IMR-90 (cell line): ENCODE measurements at regions not wholly inside any gene's neighbourhood (a gene's known extent, or its start where the extent isn't known, plus 50 kb on each side); places are given as distances from the start of the nearest gene placed in this dataset.

Experiments
- ATAC-seq: fragments of 200-7000 bp; cut with Tn5 transposase; 2 replicates; pipeline ENCODE4 v1.9.1; 2020; ENCODE audit warnings: low read depth, mild to moderate bottlenecking, moderate library complexity
- BruUV-seq: library from RNA; stranded (reverse); fragments of 400-500 nt; replicated peaks from 2 replicates; lab custom pipeline; 2021; lab: Mats Ljungman, UMichigan
- CTCF ChIA-PET: fragments of 300-600 bp; formaldehyde crosslinking; extraction: SDS; loops from one replicate; lab custom pipeline; 2021; ENCODE audit warnings: antibody characterized with exemption; lab: Yijun Ruan, JAX
- POLR2A ChIA-PET: fragments of 300-600 bp; sonication (Branson Sonifier 250); formaldehyde crosslinking; loops from one replicate; lab custom pipeline; 2022; ENCODE audit warnings: antibody characterized with exemption; ENCODE audit not compliant: unreplicated experiment; lab: Charles Lee
- DNase-seq: peaks from one replicate; pipeline ENCODE4 v3.0.0; 2013
- H2AFZ ChIP-seq: replicated peaks from 2 replicates; pipeline ENCODE3; 2013; ENCODE audit warnings: low read length, mild to moderate bottlenecking; ENCODE audit not compliant: poor library complexity
- H2AK5ac ChIP-seq: 2 replicates; pipeline ENCODE4 v1.6.1; 2013; ENCODE audit warnings: low read depth, low read length, inconsistent platforms
- H2AK9ac ChIP-seq: replicated peaks from 2 replicates; pipeline ENCODE3; 2013; ENCODE audit warnings: mild to moderate bottlenecking, low read depth, low read length, moderate library complexity; ENCODE audit not compliant: poor library complexity
- H2BK120ac ChIP-seq: 2 replicates; pipeline ENCODE4 v1.6.1; 2013; ENCODE audit warnings: low read depth, low read length, inconsistent platforms
- H2BK15ac ChIP-seq: 3 replicates; pipeline ENCODE4 v1.6.1; 2013; ENCODE audit warnings: low read depth, low read length, inconsistent platforms
- H2BK20ac ChIP-seq: 2 replicates; pipeline ENCODE4 v1.6.1; 2013; ENCODE audit warnings: low read depth, mild to moderate bottlenecking, inconsistent platforms, low read length, moderate library complexity
- H2BK5ac ChIP-seq: 2 replicates; pipeline ENCODE4 v1.6.1; 2013; ENCODE audit warnings: mild to moderate bottlenecking, low read depth, low read length, inconsistent platforms; ENCODE audit not compliant: poor library complexity, severe bottlenecking
- H3K14ac ChIP-seq: replicated peaks from 2 replicates; pipeline ENCODE4 v1.6.1; 2013; ENCODE audit warnings: low read depth, low read length, inconsistent platforms
- H3K18ac ChIP-seq: 2 replicates; pipeline ENCODE4 v1.6.1; 2013; ENCODE audit warnings: low read depth, low read length, control low read depth
- H3K23ac ChIP-seq: 2 replicates; pipeline ENCODE4 v1.6.1; 2013; ENCODE audit warnings: low read depth, low read length, inconsistent platforms
- H3K27ac ChIP-seq: 2 replicates; pipeline ENCODE4 v1.5.1; 2013; ENCODE audit warnings: mild to moderate bottlenecking, control low read depth, low read length; ENCODE audit not compliant: insufficient read depth
- H3K27me3 ChIP-seq: 2 replicates; pipeline ENCODE4 v1.6.1; 2013; ENCODE audit warnings: low read length; ENCODE audit not compliant: control insufficient read depth, insufficient read depth
- H3K36me3 ChIP-seq: 2 replicates; pipeline ENCODE4 v1.6.1; 2013; ENCODE audit warnings: low read length, mixed read lengths; ENCODE audit not compliant: control insufficient read depth, insufficient read depth
- H3K4ac ChIP-seq: 2 replicates; pipeline ENCODE4 v1.6.1; 2013; ENCODE audit warnings: low read depth, low read length, inconsistent platforms
- H3K4me1 ChIP-seq: 2 replicates; pipeline ENCODE4 v1.6.1; 2013; ENCODE audit warnings: low read length, mixed read lengths; ENCODE audit not compliant: control insufficient read depth, insufficient read depth
- H3K4me2 ChIP-seq: 2 replicates; pipeline ENCODE4 v1.6.1; 2013; ENCODE audit warnings: low read depth, mild to moderate bottlenecking, control low read depth, low read length, moderate library complexity
- H3K4me3 ChIP-seq: 2 replicates; pipeline ENCODE4 v1.5.1; 2013; ENCODE audit warnings: low read depth, mild to moderate bottlenecking, control low read depth, low read length, moderate library complexity; ENCODE audit not compliant: insufficient read depth
- H3K56ac ChIP-seq: 2 replicates; pipeline ENCODE4 v1.6.1; 2013; ENCODE audit warnings: low read length, inconsistent platforms; ENCODE audit not compliant: insufficient read depth; ENCODE audit errors: extremely low read depth
- H3K79me1 ChIP-seq, 2 experiments: 2 replicates each; pipeline ENCODE4 v1.6.1; 2013; ENCODE audit warnings: low read length in 2 of 2, inconsistent platforms in 1 of 2, low read depth in 1 of 2
- H3K9ac ChIP-seq: 2 replicates; pipeline ENCODE4 v1.6.1; 2013; ENCODE audit warnings: low read depth, low read length, control low read depth
- H3K9me1 ChIP-seq: 2 replicates; pipeline ENCODE4 v1.6.1; 2013; ENCODE audit warnings: low read length, inconsistent platforms; ENCODE audit not compliant: insufficient read depth
- H3K9me3 ChIP-seq: 2 replicates; pipeline ENCODE4 v1.6.1; 2013; ENCODE audit warnings: low read length; ENCODE audit not compliant: control insufficient read depth, insufficient read depth
- H4K20me1 ChIP-seq: 2 replicates; pipeline ENCODE4 v1.6.1; 2013; ENCODE audit warnings: low read length, inconsistent platforms; ENCODE audit not compliant: insufficient read depth
- H4K5ac ChIP-seq: 2 replicates; pipeline ENCODE4 v1.6.1; 2013; ENCODE audit warnings: mild to moderate bottlenecking, low read depth, low read length, control low read depth
- H4K8ac ChIP-seq, 2 experiments: 2 replicates each; pipeline ENCODE4 v1.6.1; 2013; ENCODE audit warnings: low read depth in 2 of 2, low read length in 2 of 2, control low read depth in 1 of 2, inconsistent platforms in 1 of 2
- H4K91ac ChIP-seq: 2 replicates; pipeline ENCODE4 v1.6.1; 2013; ENCODE audit warnings: low read depth, low read length, inconsistent platforms; ENCODE audit not compliant: insufficient read depth
- BHLHE40 ChIP-seq: fragments of 150-350 bp; IDR thresholded peaks from 2 replicates; pipeline ENCODE4 v1.6.1; 2016; ENCODE audit warnings: mild to moderate bottlenecking, low read depth, low read length
- CEBPB ChIP-seq: IDR thresholded peaks from 2 replicates; pipeline ENCODE4 v1.6.1; 2012; ENCODE audit warnings: low read depth, low read length, improper control_type of control experiment
- CHD1 ChIP-seq: IDR thresholded peaks from 2 replicates; pipeline ENCODE4 v1.6.1; 2012; ENCODE audit warnings: low read depth, low read length, improper control_type of control experiment
- CTCF ChIP-seq: conservative IDR thresholded peaks from 2 replicates; pipeline ENCODE4 v1.5.1; 2012; ENCODE audit warnings: mild to moderate bottlenecking, low read depth, low read length, improper control_type of control experiment
- ELK1 ChIP-seq: fragments of 150-350 bp; IDR thresholded peaks from 2 replicates; pipeline ENCODE4 v1.6.1; 2016; ENCODE audit warnings: low read depth, mild to moderate bottlenecking, low read length, moderate library complexity, borderline replicate concordance
- FOS ChIP-seq: fragments of 150-350 bp; IDR thresholded peaks from 2 replicates; pipeline ENCODE4 v1.6.1; 2016; ENCODE audit warnings: low read depth, low read length
- MAFK ChIP-seq: IDR thresholded peaks from 2 replicates; pipeline ENCODE4 v1.6.1; 2012; ENCODE audit warnings: low read depth, low read length, improper control_type of control experiment
- MAZ ChIP-seq: IDR thresholded peaks from 2 replicates; pipeline ENCODE4 v1.6.1; 2012; ENCODE audit warnings: low read depth, mild to moderate bottlenecking, low read length, improper control_type of control experiment, moderate library complexity, borderline replicate concordance
- MXI1 ChIP-seq: IDR thresholded peaks from 2 replicates; pipeline ENCODE4 v1.6.1; 2012; ENCODE audit warnings: low read depth, mild to moderate bottlenecking, low read length, moderate library complexity, borderline replicate concordance
- NFE2L2 ChIP-seq: fragments of 150-350 bp; IDR thresholded peaks from 2 replicates; pipeline ENCODE4 v1.6.1; 2016; ENCODE audit warnings: low read depth, mild to moderate bottlenecking, low read length
- POLR2A ChIP-seq: IDR thresholded peaks from 2 replicates; pipeline ENCODE4 v1.6.1; 2012; ENCODE audit warnings: mild to moderate bottlenecking, low read depth, low read length
- RAD21 ChIP-seq: IDR thresholded peaks from 2 replicates; pipeline ENCODE4 v1.6.1; 2012; ENCODE audit warnings: low read length, improper control_type of control experiment
- RCOR1 ChIP-seq: IDR thresholded peaks from 2 replicates; pipeline ENCODE4 v1.6.1; 2012; ENCODE audit warnings: mild to moderate bottlenecking, low read length, improper control_type of control experiment; ENCODE audit not compliant: insufficient replicate concordance
- RFX5 ChIP-seq: IDR thresholded peaks from 2 replicates; pipeline ENCODE4 v1.8.0; 2012; ENCODE audit warnings: low read depth, mild to moderate bottlenecking, low read length, moderate library complexity
- SMC3 ChIP-seq: fragments of 150-350 bp; IDR thresholded peaks from 2 replicates; pipeline ENCODE4 v1.6.1; 2016; ENCODE audit warnings: low read depth, mild to moderate bottlenecking, antibody characterized with exemption, low read length, moderate library complexity
- WGBS, 2 experiments: methylation state at CpG; one replicate each; pipeline versions ENCODE4 v1.1.5 to v1.1.7; 2013; ENCODE audit warnings: missing lambda C conversion rate in 2 of 2; ENCODE audit not compliant: insufficient read length in 1 of 2; ENCODE audit errors: extremely low coverage in 2 of 2; 5-methylcytosine and 5-hydroxymethylcytosine counted together
- dilution Hi-C: fragments of 300-500 bp; cut with HindIII; formaldehyde crosslinking; loops from one replicate; pipeline ENCODE4 v1.14.3; 2018; ENCODE audit warnings: low sequenced_read_pairs; ENCODE audit not compliant: unreplicated experiment
- in situ Hi-C: fragments of 300-500 bp; cut with MboI; formaldehyde crosslinking; loops from 3 replicates; pipeline ENCODE4 v1.14.3; 2019; ENCODE audit warnings: low sequenced_read_pairs, inconsistent platforms, mixed read lengths
- intact Hi-C: fragments of 100-400 bp; cut with micrococcal nuclease; formaldehyde crosslinking; loops from 2 replicates; pipeline ENCODE4 v1.10.0; 2022
- TF ChIP-seq, protein P1 (sequence below): fragments of 150-350 bp; IDR thresholded peaks from 2 replicates; pipeline ENCODE4 v1.6.1; 2017; ENCODE audit warnings: mild to moderate bottlenecking, antibody characterized with exemption, low read length, low read depth

DNA sequence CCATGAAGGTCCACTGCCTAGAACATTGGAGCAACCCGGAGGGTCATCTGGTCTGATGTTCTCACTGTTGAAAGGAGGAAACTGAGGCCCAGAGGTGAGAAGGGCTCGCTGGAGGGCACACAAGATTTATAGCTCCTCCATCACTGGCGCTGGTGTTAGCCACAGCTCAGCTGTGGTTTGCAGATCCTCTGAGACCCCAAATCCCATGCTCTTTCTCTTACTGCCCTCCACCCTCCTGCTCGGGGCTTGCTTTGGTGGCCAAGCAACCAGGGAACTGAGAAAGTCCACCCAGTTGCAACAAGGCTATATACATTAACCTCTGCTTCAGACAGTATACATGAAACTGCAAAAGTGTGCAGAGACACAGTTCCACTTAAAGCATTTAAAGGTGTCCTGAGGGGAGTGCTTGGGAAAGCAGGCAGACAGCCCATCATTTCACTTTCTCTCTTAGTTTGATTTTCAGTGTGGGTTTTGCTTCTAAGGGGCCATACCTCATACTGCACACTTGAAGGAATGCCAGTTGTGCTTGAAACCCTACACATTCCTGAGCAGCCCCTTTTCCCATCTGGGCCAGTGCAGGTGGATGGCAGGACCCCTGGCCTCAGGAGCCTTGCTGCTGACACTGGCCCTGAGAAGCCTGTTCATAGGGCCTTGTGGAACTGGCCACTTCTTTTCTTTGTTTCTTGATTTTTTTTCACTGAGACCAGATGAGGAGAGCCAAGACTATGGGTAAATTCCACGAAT is 347.6 kb downstream of the CDC5L start:
- H2AK9ac ChIP-seq: no peak overlapping the region
- H3K36me3 ChIP-seq: no peaks in the 10 kb centered on the region
- H2AFZ ChIP-seq: no peak overlapping the region
- H3K23ac ChIP-seq: no peak overlapping the region
- ATAC-seq: no peak
- no peak overlapping the region for H2AK5ac ChIP-seq
- H2BK15ac ChIP-seq: no peak overlapping the region
- no peak overlapping the region for H4K8ac ChIP-seq
- H3K27ac ChIP-seq: no peak overlapping the region
- intact Hi-C loops: no loop called here
- H3K4me1 ChIP-seq: peaks cover 21% of the 10 kb centered on the region
- dilution Hi-C loops: no loop called here
- H2BK20ac ChIP-seq: no peak overlapping the region
- H3K9me3 ChIP-seq: no peaks in the 10 kb centered on the region
- H4K5ac ChIP-seq: no peak overlapping the region
- no TSS peak for BruUV-seq
- H3K56ac ChIP-seq: no peak overlapping the region
- no peak overlapping the region for H3K9ac ChIP-seq
- ChIA-PET CTCF (no interaction called here), POLR2A (no interaction called here)
- H3K79me1 ChIP-seq: no peaks in the 10 kb centered on the region
- H3K18ac ChIP-seq: no peak overlapping the region
- WGBS, 2 experiments: 100% methylated on average over 1 of the region's 5 CpGs; no CpG with 5 or more reads in 1 of the 2 experiments
- no peak overlapping the region for H3K14ac ChIP-seq
- H4K20me1 ChIP-seq: peaks cover 14% of the 10 kb centered on the region; the same call in 1 of the 2 replicates
- no peak overlapping the region for H3K4ac ChIP-seq
- H4K91ac ChIP-seq: no peak overlapping the region
- H2BK120ac ChIP-seq: no peak overlapping the region
- H3K4me3 ChIP-seq: no peak overlapping the region
- DNase-seq: no peak
- no peak overlapping the region for H2BK5ac ChIP-seq
- in situ Hi-C loops: no loop called here
- H3K9me1 ChIP-seq: peaks cover 10% of the 10 kb centered on the region
- H3K27me3 ChIP-seq: peaks cover 19% of the 10 kb centered on the region
- no peak overlapping the region for H3K4me2 ChIP-seq
- TF ChIP-seq NFE2L2 (no peak), MAZ (no peak), BHLHE40 (no peak), MAFK (no peak), ELK1 (no peak), RFX5 (no peak), MXI1 (no peak), FOS (no peak), CEBPB (no peak), CTCF (no peak), RAD21 (no peak), POLR2A (no peak), CHD1 (no peak), RCOR1 (no peak), SMC3 (no peak)
- TF ChIP-seq, protein P1, sequence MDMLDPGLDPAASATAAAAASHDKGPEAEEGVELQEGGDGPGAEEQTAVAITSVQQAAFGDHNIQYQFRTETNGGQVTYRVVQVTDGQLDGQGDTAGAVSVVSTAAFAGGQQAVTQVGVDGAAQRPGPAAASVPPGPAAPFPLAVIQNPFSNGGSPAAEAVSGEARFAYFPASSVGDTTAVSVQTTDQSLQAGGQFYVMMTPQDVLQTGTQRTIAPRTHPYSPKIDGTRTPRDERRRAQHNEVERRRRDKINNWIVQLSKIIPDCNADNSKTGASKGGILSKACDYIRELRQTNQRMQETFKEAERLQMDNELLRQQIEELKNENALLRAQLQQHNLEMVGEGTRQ: no peak
